Activated effector memory CD4-positive, alpha-beta T cell treated with Interleukin-2 at 50 U/mL for 16 hours (primary cell): ENCODE measurements at regions not wholly inside any gene's neighbourhood (a gene's known extent, or its start where the extent isn't known, plus 50 kb on each side); places are given as distances from the start of the nearest gene placed in this dataset.
"Not testable (repeated sequence)": the region's sequence is repeated elsewhere in the genome, so short reads cannot be mapped to it uniquely, and the experiment has no call there.

Experiments used
- DNase-seq: peaks from one replicate; pipeline ENCODE4 v3.0.0-alpha.2; 2020

- DNase-seq = not testable (repeated sequence)
These were observed 352.0 kb downstream of the OR4F29 start for GRCh38 chr1:99481-99880.

- not testable (repeated sequence) for DNase-seq
These were observed 352.7 kb downstream of the OR4F29 start for GRCh38 chr1:98811-99210.

GRCh38 chr1:91279-91678 lies 360.2 kb downstream of the OR4F29 start:
- not testable (repeated sequence) for DNase-seq

- not testable (repeated sequence) for DNase-seq
These were observed 363.4 kb downstream of the OR4F29 start for GRCh38 chr1:88110-88509.

- not testable (repeated sequence) for DNase-seq
These were observed 372.3 kb downstream of the OR4F29 start for GRCh38 chr1:79152-79551.

GRCh38 chr1:65119-65518 lies 386.4 kb downstream of the OR4F29 start, which contains the start of gene OR4F5:
Gene OR4F5, plus strand, starts transcription at chr1:65419.
- DNase-seq = not testable (repeated sequence)

- not testable (repeated sequence) for DNase-seq
These were observed 395.4 kb downstream of the OR4F29 start for GRCh38 chr1:56014-56531.

- not testable (repeated sequence) for DNase-seq
These were observed 398.3 kb downstream of the OR4F29 start for GRCh38 chr1:53182-53581.

GRCh38 chr1:41965-42466 lies 409.5 kb downstream of the OR4F29 start:
- not testable (repeated sequence) for DNase-seq

- DNase-seq = not testable (repeated sequence)
These were observed 410.3 kb downstream of the OR4F29 start for GRCh38 chr1:41197-41596.

- DNase-seq = not testable (repeated sequence)
These were observed 422.3 kb downstream of the OR4F29 start for GRCh38 chr1:29183-29582.

GRCh38 chr1:17298-17697 lies 434.2 kb downstream of the OR4F29 start:
- not testable (repeated sequence) for DNase-seq

GRCh38 chr1:16025-16424 lies 435.5 kb downstream of the OR4F29 start:
- DNase-seq = not testable (repeated sequence)

- DNase-seq = not testable (repeated sequence)
These were observed 441.3 kb downstream of the OR4F29 start for GRCh38 chr1:9941-10717.
